Endothelial cell of umbilical vein (primary cell): ENCODE measurements at regions not wholly inside any gene's neighbourhood (a gene's known extent, or its start where the extent isn't known, plus 50 kb on each side); places are given as distances from the start of the nearest gene placed in this dataset.
"Not testable (repeated sequence)": the region's sequence is repeated elsewhere in the genome, so short reads cannot be mapped to it uniquely, and the experiment has no call there.

ENCODE experiments used
- BruUV-seq: library from RNA; stranded (reverse); fragments of 400-500 nt; replicated peaks from 2 replicates; lab custom pipeline; 2021; lab: Mats Ljungman, UMichigan
- CTCF ChIA-PET: fragments of 300-600, 350-600 bp; sonication (Branson Sonifier 250); formaldehyde crosslinking; loops from one replicate; lab custom pipeline; 2021; ENCODE audit warnings: antibody characterized with exemption, inconsistent platforms; lab: Charles Lee
- POLR2A ChIA-PET: fragments of 300-600, 350-600 bp; sonication (Branson Sonifier 250); formaldehyde crosslinking; loops from one replicate; lab custom pipeline; 2021; ENCODE audit warnings: antibody characterized with exemption, inconsistent platforms; lab: Charles Lee
- DNase-seq: peaks from one replicate; pipeline ENCODE4 v3.0.0-alpha.2; 2011; ENCODE audit warnings: low read depth, low spot score
- FAIRE-seq: peaks from 2 replicates; lab custom pipeline; 2011; peaks lifted over from hg19 to GRCh38; lab: Jason Lieb, UNC
- H2AFZ ChIP-seq: 2 replicates; pipeline ENCODE4 v1.6.0; 2012; ENCODE audit warnings: low read depth, low read length, control low read depth, inconsistent platforms
- H3K27ac ChIP-seq: 2 replicates; pipeline ENCODE4 v1.5.1; 2011; ENCODE audit warnings: low read depth, mild to moderate bottlenecking, control low read depth, low read length, moderate library complexity; ENCODE audit not compliant: insufficient read depth
- H3K27me3 ChIP-seq, 2 experiments: 2 replicates each; pipeline versions ENCODE4 v1.6.0 to v1.6.1; 2011; ENCODE audit warnings: low read length in 2 of 2, mixed read lengths in 1 of 2; ENCODE audit not compliant: control insufficient read depth in 2 of 2, insufficient read depth in 2 of 2
- H3K36me3 ChIP-seq, 2 experiments: 2 replicates in 1 of 2; 3 replicates in 1 of 2; pipeline ENCODE4 v1.5.1; 2011; ENCODE audit warnings: low read length in 2 of 2, mild to moderate bottlenecking in 1 of 2, moderate library complexity in 1 of 2; ENCODE audit not compliant: control insufficient read depth in 2 of 2, insufficient read depth in 2 of 2; ENCODE audit errors: extremely low read depth in 1 of 2
- H3K4me1 ChIP-seq: 3 replicates; pipeline ENCODE4 v1.5.1; 2011; ENCODE audit warnings: mild to moderate bottlenecking, low read length; ENCODE audit not compliant: control insufficient read depth, insufficient read depth; ENCODE audit errors: extremely low read depth
- H3K4me2 ChIP-seq: 2 replicates; pipeline ENCODE4 v1.6.1; 2011; ENCODE audit warnings: low read length, control low read depth, mixed read lengths; ENCODE audit not compliant: insufficient read depth
- H3K4me3 ChIP-seq, 3 experiments: fragments of 200-600 bp in 1 of 3; sonication (generic), shearing (Covaris generic) in 1 of 3; replicated peaks in 1 of 3; 2 replicates each; pipeline ENCODE4 v1.5.1; 2011 to 2016; ENCODE audit warnings: control low read depth in 3 of 3, low read length in 3 of 3, mild to moderate bottlenecking in 2 of 3, inconsistent platforms in 1 of 3, low read depth in 1 of 3, moderate library complexity in 1 of 3; ENCODE audit not compliant: insufficient read depth in 1 of 3
- H3K79me2 ChIP-seq: 2 replicates; pipeline ENCODE4 v1.6.0; 2012; ENCODE audit warnings: low read length, inconsistent platforms; ENCODE audit not compliant: control insufficient read depth, insufficient read depth
- H3K9ac ChIP-seq: replicated peaks from 2 replicates; pipeline ENCODE3; 2011; ENCODE audit warnings: low read length, control low read depth; ENCODE audit not compliant: insufficient read depth; ENCODE audit errors: extremely low read depth
- H3K9me1 ChIP-seq: replicated peaks from 3 replicates; pipeline ENCODE4 v1.6.0; 2011; ENCODE audit warnings: mild to moderate bottlenecking, low read length; ENCODE audit not compliant: control insufficient read depth, insufficient read depth; ENCODE audit errors: extremely low read depth
- H3K9me3 ChIP-seq: replicated peaks from 2 replicates; pipeline ENCODE4 v1.5.1; 2012; ENCODE audit warnings: low read length, inconsistent platforms; ENCODE audit not compliant: control insufficient read depth, insufficient read depth
- H4K20me1 ChIP-seq: replicated peaks from 2 replicates; pipeline ENCODE3; 2011; ENCODE audit warnings: mild to moderate bottlenecking, low read length; ENCODE audit not compliant: control insufficient read depth, insufficient read depth; ENCODE audit errors: extremely low read depth
- JUN ChIP-seq: IDR thresholded peaks from 2 replicates; pipeline ENCODE4 v1.6.1; 2011; ENCODE audit warnings: borderline replicate concordance, low read depth; ENCODE audit not compliant: insufficient read length, insufficient read depth
- MAX ChIP-seq: IDR thresholded peaks from 2 replicates; pipeline ENCODE4 v1.6.1; 2011; ENCODE audit not compliant: insufficient read depth, insufficient read length
- MYC ChIP-seq: IDR thresholded peaks from one replicate; pipeline ENCODE4 v1.6.1; 2011; ENCODE audit warnings: mild to moderate bottlenecking, low read depth, low read length
- POLR2AphosphoS5 ChIP-seq: IDR thresholded peaks from 2 replicates; pipeline ENCODE4 v1.6.1; 2012; ENCODE audit warnings: low read depth, mild to moderate bottlenecking, control low read depth, low read length, moderate library complexity; ENCODE audit not compliant: insufficient read depth
- dilution Hi-C: fragments of 300-500 bp; cut with MboI; formaldehyde crosslinking; loops from one replicate; pipeline ENCODE4 v1.15.0; 2019; ENCODE audit warnings: low sequenced_read_pairs; ENCODE audit not compliant: extremely low pct_ligation_motif_present
- intact Hi-C: fragments of 100-400 bp; cut with micrococcal nuclease; formaldehyde crosslinking; loops from one replicate; pipeline ENCODE4 v1.10.0; 2022

DNA sequence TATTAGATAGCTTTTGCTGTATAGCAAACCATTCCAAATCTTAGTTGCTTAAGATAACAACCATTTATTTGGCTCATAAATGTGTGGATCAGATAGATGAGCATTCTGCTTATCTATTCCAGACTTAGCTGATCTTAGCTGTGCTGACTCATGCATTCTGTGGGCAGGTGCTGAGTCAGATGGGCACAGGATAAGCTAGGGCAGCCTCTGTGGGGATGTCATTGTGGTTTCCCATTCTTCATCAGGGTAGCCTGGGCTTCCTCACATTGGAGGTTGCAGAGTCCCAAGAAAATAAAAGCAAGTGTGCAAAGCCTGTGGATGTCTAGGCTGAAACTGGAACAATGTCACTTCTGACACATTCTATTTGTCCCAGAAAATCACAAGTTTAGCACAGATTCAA is 917.0 kb downstream of the TYW1 start:
- H3K9me1 ChIP-seq: no peaks in the 10 kb centered on the region
- no peak for DNase-seq
- BruUV-seq: no TSS peak
- no peak for FAIRE-seq
- H3K27me3 ChIP-seq: no peaks in the 10 kb centered on the region
- no peak overlapping the region for H3K4me2 ChIP-seq
- intact Hi-C loops (no loop called here), dilution Hi-C loops (no loop called here)
- H3K4me1 ChIP-seq: no peaks in the 10 kb centered on the region
- H2AFZ ChIP-seq: no peak overlapping the region
- no peaks in the 10 kb centered on the region for H3K36me3 ChIP-seq
- H3K27ac ChIP-seq: no peak overlapping the region
- no peaks in the 10 kb centered on the region for H4K20me1 ChIP-seq
- H3K79me2 ChIP-seq: no peaks in the 10 kb centered on the region
- peaks cover 2% of the 10 kb centered on the region for H3K9me3 ChIP-seq
- ChIA-PET CTCF (no interaction called here), POLR2A (no interaction called here)
- TF ChIP-seq MAX: no peak
- no peak for TF ChIP-seq MYC
- TF ChIP-seq POLR2AphosphoS5: no peak
- no peak for TF ChIP-seq JUN
- H3K4me3 ChIP-seq: no peak overlapping the region
- H3K9ac ChIP-seq: no peak overlapping the region

- H3K4me1 ChIP-seq, H3K9me3 ChIP-seq, CTCF ChIA-PET, BruUV-seq, DNase-seq, H3K9me1 ChIP-seq, H3K27me3 ChIP-seq, H4K20me1 ChIP-seq, H3K9ac ChIP-seq, H3K27ac ChIP-seq, H3K4me3 ChIP-seq, H3K36me3 ChIP-seq, FAIRE-seq, POLR2A ChIA-PET, H3K79me2 ChIP-seq, dilution Hi-C loops, H2AFZ ChIP-seq, H3K4me2 ChIP-seq, intact Hi-C loops: not testable (repeated sequence)
Measured at GRCh38 chr7:67916111-67916510, 919.5 kb downstream of the TYW1 start.
